HG03103 (cell line): ENCODE measurements at regions not wholly inside any gene's neighbourhood (a gene's known extent, or its start where the extent isn't known, plus 50 kb on each side); places are given as distances from the start of the nearest gene placed in this dataset.

Experiments
- ATAC-seq: cut with Tn5 transposase; IDR thresholded peaks from one replicate; pipeline ENCODE4 v1.9.1; 2021; ENCODE audit warnings: low read depth; ENCODE audit not compliant: unreplicated experiment

DNA sequence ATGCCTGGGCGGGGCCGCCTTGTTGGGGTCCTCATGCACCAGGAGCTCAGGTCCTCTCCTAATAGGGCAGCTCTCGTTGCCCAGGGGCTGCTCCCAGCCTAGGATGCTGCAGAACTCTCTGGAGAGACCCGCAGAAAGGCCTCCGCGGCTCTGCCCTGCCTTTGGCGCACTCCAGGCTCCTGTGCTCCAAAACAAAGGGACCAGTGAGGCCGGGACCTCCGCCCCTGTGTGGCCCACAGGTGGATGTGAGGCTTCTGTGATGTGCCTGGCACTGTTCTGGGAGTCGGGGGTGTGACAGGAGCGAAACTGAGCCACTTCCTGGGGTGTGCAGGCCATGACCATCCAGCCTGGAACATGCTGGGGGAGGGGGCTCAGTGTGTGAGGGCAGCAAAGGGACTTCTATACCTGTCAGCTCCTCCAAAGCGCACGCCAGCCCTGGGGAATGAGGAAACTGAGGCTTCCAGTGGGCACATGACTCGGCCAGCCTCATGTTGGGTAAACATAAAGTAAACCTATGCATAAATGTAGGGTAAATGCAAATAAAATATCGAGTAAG, 153.2 kb downstream of the IRF8 start:
- no peak for ATAC-seq

DNA sequence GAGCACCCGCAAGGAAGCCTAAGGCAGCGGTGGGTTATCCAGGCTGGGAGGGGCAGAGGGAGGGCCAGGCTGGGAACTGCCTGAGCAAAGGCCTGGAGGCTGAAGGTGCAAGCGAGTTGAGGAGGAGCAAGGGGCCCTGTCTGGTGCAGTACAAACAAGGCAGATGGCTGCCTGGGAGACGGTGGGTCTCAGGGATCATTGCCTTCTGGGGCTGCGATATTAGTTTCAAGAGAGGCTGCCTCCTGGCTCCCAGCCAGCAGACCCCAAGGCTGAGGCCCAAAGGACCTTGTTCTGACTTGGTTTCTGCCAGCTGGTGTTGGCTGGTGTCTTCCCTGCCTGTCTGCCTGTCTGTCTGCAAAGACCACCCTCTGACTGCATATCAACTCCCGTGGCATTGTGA, 154.0 kb downstream of the IRF8 start:
- no peak for ATAC-seq

DNA sequence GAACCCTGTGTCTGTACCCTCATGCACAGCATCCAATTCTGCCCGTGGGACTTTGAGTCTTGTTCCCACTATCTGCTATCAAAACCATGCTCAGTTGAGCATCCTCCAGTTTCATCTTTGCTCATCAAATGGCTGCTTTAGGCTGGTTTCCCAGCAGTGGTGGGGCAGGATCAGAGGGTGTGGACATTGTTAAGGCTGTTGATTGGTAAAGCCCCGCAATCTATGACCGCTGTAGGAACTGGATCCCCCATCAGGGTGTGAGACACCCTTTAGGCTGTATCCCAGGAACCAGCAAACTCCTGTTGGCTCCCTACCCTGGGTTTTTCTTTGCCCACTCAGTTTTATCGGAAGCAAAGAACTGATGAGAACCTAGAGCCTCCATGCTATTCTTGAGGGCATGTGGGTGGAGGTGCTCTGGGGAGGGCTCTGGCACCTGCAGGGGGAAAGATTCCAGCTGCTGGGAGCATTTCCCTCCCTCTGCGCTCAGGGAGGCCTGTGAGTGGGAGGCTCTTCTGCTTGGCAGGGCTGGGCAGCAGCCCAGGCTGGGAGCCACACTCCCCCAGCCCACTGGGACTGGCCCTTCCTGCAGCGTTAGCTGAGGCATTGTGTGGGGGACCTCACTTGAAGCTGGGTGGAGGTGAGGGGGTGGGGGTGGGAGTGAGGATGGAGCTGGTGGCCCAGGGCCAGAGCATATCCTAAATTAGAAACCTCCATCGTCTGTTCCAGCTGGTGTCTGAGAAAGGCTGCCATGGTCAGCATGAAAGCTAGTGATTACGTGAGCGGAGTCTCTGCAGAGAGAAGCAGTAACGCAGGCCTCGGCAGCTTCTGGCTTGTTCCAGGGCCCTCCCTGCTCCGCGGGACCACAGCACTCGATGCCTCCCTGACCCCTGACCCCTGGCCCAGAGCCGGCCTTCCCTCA, 160.6 kb downstream of the IRF8 start:
- ATAC-seq: no peak

DNA sequence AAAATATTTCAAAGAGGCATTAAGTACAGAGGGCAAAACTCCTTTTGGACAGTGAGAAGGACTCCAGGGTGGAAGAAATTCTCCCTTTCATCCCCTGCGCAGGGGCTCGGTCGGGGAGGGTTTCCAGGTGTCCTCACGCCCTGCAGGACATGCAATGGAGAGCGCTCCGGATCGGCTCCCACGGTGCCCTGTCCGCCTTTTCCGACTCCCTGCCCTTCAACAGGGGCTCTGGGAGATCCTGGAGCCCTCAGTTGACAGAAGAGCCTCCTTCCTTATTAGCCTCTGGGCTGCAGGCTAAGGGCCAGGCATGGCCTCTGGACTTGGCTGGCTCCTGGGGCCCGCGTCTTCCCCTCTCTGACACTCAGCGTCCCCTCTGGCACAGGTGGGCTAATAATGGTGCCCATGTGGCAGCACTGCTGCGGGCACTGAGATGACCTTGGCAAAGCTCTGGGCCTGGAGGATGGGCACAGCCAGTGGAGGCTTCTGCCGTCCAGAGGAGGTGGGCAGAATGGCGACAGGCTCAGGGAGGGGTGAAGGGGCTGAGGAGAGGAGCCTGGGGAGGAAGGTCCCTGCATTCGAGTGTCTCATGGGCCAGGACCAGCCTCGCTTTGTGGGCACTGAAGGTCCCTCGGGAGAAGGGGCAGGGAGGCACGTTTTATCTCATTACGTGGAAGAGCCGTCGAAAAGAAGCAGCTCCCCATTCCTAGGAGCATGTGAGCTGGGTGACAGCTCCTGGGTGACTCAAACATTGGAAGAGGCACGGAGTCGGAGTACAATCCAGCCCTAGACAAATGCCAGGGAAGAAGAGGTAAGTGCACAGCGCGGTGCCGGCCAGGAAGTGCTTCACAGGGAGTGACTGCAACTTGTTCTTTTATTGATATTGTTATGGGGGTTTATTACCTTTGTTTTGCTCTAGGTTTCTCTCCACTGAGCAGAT, 161.7 kb downstream of the IRF8 start:
- no peak for ATAC-seq

DNA sequence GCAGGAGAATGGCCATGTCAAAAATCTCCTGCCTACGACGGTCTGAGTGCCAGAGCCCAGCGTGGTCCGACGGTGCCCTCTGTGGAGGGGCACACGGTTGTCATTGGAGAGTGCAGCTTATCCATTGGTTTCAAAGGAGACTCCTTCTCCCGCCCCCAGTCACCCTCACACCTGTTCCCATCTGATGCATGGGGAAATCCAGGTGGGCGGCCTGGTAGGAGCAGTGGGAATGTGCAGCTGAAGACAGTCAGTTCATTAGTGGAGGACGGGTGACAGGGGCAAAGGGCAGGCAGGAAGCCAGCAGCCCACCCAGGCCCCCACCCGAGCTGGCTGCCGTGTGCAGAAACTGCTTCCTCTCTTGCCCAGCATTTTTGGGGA, 162.3 kb downstream of the IRF8 start:
- ATAC-seq: no peak

DNA sequence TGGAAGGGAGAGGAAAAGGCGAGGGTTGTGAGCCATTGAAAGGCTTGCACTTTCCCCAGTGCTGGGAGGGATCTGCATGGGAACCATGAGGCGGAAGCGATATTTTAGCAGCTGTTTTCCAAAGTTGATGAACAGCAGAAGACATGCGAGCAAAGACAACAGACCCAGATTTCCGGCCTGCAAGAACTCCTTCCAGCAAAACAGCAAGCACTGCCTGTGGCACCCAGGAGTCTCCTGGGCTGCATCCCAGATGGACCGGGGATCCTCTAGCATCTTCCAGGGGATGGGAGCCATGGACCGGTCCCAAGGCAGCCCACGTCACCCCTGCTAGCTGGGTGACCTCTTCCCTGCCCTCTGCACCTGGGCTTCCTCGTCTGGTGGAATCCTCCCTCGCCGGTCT, 162.8 kb downstream of the IRF8 start:
- no peak for ATAC-seq

DNA sequence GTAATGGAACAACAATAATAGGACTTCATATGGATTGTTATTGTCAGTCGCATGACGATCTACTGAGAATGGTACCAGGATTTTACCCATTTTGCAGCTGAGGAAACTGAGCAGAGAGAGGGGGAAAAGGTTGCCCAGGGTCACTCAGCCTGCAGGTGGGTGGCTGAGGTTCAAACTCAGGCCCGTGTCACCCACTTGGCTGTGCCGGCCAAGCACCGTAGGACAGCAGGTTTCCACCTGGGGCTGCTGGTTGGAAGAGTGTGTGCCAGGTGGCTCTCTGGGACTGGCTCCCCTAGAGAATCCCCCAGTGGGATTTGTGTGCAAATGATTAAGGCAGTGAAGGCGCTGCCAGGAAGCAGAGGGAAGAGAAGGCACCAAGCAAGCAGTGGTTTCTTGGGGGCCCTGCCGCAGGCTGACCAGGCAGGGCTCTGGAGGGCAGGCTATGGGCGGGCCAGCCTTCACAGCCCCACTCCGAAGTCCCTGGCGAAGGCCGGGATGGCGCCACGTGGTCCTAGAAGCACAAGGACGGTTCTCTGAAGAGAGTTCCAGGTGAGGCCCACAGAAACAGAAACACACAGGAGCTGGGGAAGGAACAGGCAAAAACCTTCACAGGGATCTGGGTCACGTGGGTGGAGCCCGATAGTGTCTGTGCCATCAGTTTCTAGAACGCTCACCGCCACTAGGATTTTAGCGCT, 163.5 kb downstream of the IRF8 start:
- ATAC-seq: no peak

DNA sequence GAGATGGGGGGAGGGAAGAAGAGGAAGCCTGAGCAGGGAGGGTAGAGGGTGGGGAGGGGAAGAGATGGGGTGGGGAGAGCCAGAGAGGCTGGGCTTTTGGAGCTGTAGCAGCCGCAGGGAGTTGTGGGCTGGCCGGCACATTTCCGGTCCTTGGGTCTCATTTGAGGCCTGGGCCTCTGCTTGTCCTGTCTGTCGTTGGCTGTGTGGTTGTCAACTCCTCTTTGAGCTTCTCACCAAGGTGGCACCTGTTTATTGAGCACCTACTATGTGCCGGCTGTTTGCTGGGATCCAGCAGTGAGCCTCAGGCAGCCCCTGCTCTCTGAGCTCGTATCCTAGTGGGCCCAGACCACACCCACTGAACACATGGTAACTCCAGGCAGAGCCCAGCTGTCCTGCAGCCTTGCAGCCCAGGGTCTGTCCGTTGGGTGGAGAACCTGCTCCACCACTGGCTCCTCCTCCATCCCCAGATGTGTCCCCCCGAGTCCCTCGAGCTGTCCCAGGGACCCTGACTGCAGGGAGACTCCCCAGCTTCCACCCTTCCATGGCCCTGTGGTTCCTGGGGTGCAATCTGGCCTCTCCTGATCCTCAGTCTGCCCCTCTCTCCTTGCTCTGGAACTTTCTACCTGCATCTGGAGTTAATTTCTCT, 164.9 kb downstream of the IRF8 start:
- no peak for ATAC-seq

DNA sequence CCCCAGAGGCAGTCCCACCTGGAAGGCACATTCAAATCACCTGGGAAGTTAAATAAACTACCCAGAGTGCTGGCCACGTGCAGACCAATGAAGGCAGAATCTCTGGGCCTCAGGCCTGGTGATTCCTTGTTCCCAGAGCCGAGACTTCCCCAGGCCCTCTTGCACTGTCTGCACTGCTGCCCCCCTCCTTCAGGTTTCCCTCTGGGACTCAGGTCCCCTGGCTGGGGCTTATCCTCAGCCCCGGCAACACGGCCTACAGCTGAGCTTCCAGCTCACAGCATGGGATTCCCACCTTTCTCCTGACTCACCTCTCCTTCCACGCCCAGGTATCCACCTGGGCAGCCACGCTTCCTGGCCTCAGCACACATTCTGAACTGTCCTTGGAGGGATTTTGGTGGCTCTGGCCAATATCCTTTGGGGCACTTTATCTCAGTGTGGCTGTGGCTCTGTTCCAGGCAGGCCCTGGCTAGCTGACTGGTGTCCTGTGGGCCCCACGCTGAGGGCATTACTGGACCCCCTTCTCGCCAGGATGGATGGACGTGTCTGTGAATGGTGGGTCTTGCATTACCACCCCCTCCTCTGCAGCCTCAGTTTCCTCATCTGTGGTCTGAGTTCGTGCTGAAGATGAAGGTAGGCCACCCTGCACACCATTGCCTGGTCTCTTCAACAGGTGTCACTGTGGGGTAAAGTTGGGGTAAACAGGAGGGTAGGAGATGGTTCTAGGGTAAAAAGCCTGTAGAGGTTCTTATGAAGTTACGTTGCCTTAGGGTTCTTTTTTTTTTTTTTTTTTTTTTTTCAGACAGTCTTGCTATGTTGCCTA, 165.7 kb downstream of the IRF8 start:
- ATAC-seq: no peak

DNA sequence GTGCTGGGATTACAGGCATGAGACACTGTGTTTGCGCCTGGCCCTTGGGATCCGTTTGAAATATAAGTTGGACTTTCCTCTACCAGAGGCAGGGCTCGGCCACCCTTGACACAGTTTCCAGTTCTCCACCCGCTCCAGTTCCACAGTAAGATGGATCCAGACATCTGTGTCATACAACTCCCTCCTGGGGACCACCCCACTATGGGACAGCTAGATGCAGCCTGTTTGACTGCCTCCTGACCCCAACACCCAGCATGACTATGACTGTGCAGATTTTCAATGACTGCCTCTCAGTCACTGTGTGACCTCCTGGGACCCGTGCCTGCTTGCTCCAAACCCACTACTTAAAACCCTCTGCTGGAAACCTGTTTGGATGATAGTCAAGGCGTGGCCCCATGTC, 166.7 kb downstream of the IRF8 start:
- no peak for ATAC-seq

DNA sequence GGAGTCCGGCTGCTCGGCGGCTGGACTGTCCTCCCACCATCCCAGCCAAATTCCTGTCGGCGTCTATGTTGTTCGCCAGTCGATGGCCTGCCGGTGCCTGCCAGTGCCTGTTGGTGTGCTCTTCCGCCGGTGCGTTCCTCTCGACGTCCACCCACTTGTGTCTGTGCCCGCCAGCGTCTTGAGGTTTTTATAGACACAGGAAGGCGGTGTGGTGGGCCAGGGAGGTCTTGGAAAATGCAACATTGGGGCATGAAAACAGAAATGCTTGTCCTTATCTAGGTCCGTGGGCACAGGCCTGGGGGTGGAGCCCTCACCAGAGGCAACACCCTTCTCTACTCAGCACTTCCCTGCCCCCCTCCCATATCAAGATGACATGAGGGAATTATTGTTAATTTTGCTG, 167.8 kb downstream of the IRF8 start:
- no peak for ATAC-seq

DNA sequence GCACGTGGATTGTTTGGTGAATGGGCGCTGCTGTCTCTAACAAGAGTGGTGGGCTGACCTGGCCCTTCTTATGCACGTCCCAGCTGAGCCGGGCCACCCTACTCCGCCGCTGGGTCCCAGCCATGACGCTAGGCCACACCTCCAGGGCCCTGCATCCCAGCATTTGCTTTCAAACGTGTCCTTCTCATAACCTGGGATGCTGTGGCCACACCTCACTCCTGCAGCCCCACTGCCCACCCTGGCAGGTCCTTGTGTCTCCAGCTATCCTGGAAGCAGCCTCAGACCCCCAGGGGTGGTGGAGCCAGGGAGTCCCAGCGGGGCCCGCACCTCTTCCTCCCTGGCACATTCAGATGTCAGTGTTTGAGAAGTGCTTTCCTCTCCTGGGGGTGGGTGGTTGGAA, 168.6 kb downstream of the IRF8 start:
- no peak for ATAC-seq

DNA sequence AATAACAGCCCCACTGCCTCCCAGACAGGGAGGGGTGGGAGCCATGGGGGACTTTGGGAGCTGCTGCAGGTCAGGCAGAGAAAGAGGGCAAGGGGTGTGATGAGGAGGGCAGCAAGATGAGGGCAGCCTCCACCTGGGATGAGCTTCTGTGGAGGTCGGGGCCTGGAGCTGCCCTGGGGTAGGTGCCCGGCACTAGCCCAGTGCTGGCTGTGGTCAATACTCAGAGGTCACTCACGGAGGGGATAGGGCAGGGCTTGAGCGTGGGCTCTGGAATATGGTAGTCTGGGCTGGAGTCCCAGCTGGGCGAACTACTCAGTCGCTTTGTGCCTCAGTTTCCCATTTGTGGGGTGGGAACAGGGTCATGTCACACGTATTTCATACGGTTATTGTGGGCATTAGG, 169.0 kb downstream of the IRF8 start:
- ATAC-seq: no peak

DNA sequence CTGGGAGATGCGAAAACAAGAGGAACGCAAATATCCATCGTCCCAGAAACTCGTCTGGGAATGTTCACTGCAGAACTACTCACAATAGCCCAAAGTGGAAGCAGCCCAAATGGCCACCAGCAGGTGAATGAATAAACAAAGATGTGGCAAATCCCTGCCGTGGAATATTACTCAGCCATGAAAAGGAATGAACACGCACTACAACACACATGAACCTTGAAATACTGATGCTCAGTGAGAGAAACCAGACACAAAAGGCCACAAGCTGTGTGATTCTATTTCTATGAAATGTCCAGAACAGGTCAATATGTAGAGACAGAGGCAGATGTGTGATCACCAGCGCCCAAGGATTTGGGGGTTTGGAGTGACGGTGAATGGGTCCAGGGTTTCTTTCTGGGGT, 169.8 kb downstream of the IRF8 start:
- no peak for ATAC-seq

DNA sequence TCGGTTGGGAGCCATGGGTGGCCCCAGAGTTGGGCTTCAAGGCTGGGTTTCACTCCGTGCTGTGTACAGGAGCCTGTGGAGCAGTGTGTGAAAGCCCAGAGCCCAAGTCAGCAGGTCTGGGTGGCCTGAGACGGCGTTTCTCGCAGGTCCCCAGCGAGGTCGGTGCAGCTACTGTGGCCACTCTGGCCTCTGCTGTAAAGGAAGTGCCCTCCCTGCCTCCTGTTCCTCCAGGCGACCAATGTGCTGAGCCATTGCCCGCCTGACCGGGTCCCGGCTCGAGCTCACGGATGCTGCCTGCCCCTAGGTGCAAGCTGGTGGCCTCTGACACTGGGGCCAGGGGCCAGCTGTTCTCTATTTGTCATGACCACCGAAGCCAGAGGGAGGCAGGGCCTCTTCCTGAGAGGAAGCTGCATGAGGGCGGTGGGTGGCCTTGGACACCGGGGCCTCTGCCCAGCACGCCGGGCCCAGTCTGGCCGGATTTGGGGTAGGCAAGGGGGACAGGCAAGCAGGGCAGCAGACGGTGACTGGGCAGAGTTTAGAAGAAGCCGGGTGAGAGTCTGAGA, 170.9 kb downstream of the IRF8 start:
- no peak for ATAC-seq

DNA sequence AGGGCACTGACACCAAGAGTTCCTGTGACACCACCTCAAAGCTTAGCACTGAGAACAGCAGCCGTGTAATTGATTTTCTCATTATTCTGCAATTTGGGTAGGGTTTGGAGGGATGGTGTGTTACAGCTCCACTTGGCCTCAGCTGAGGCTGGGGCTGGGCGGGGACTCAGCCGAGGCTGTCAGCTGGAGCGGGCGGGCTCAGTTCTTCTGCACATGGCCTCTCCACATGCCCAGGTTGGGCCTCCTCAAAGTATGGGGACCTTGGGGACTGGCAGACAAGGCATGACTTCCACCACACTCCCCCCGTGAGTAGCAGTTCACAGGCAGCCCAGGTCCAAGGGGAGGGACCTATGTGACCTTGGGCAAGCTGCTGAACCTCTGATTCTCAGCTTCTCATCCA, 171.5 kb downstream of the IRF8 start:
- no peak for ATAC-seq

DNA sequence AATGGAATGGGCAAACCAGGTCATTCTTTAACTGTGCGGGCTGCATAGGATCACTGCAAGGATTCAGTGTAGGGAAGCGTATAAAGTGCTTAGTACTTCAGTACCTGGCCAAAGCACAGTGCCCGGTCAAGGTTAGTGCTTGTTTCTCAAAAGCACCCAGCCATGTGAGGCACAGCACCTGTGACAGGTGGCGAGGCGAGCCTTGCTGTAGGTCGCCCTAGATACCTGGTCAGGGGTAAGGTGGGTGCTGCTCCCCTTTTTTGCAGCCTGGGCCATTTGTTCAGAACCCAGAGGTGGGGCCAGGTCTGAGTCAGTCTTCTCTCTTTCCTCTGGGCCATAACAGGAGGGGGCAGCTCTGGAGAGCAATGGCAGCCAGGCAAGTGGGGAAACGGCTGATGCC, 172.0 kb downstream of the IRF8 start:
- no peak for ATAC-seq

DNA sequence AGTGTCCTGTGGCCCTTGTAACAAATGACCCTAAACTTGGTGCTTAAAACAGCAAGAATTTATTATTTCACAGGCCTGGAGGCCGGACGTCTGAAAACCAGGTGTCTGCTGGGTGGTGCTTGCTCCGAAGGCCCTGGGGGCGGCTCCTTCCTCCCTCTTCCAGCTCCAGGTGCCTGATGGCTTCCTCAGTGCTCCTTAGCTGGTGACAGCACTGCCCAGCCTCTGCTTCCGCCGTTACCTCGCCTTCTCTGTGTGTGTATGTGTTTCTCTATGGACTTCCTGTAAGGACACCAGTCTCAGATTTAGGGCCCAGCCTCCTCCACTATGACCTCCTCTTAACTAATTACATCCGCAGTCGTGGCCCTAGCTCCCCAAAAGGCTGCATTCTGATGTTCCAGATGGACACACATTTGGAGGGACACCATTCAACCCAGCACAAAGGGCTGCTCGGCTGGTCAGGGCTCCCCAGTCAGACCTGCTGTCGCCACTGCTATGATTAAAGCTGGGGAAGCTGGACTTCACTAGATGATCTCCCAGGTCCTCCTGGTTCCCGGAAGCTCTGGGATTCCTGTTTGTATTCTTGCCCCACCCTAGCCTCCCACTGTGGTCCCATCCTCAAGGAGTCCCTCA, 172.8 kb downstream of the IRF8 start:
- ATAC-seq: no peak
